GM21576 (cell line): ENCODE measurements at regions not wholly inside any gene's neighbourhood (a gene's known extent, or its start where the extent isn't known, plus 50 kb on each side); places are given as distances from the start of the nearest gene placed in this dataset.
"Not testable (repeated sequence)": the region's sequence is repeated elsewhere in the genome, so short reads cannot be mapped to it uniquely, and the experiment has no call there.

ENCODE experiments used
- ATAC-seq: cut with Tn5 transposase; IDR thresholded peaks from one replicate; pipeline ENCODE4 v1.9.1; 2021; ENCODE audit warnings: mild to moderate bottlenecking, moderate library complexity; ENCODE audit not compliant: unreplicated experiment

GRCh38 chr11:107276077-107276476 lies 181.5 kb downstream of the CWF19L2 start:
- ATAC-seq, result no peak

- ATAC-seq, result no peak
Measured at GRCh38 chr11:107275632-107276031, 182.0 kb downstream of the CWF19L2 start.

DNA sequence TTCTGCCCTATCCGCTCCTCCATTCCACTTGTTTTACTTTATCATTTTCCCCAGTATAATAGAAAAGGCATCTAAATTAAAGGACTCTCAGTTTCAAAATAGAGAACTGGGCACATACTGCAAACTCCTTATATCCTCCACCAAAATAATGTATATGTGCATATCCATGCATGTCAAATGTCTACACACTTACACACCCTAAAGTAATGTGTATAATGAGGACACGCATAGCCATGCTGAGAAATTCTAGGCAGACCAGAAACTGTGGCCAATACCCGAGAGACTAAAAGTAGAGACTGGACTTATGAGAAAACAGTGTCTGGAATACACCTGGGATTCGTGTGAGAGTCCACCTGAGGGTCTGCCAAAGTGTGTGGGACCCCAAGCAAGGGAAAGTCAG lies 183.5 kb downstream of the CWF19L2 start:
- no peak for ATAC-seq

GRCh38 chr11:107272561-107272960 lies 185.1 kb downstream of the CWF19L2 start:
- ATAC-seq, result no peak

DNA sequence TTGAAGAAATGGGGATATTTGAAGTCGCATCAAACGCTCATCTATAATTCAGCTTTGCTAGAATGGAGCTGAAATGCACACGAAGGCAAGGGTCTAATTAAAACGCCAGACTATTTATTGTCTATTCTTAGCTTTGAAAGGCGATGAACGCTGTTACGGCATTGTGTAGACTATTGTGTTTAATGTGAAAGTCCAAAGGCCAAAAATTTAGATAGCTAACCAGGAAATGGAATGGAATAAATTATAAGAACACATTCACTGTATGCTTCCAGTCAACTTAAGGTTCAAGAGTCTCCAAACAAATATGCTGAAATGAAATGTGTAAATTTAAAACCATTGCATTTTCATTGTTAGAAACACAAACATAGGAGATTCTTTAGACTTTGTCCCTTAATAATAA lies 186.2 kb downstream of the CWF19L2 start:
- ATAC-seq, result no peak

GRCh38 chr11:107268977-107269376 lies 188.6 kb downstream of the CWF19L2 start:
- ATAC-seq, result no peak

- ATAC-seq, result no peak
Measured at GRCh38 chr11:107266455-107266854, 191.2 kb downstream of the CWF19L2 start.

- no peak for ATAC-seq
Measured at GRCh38 chr11:107265591-107266121, 192.0 kb downstream of the CWF19L2 start.

- peak; percentile 73 for ATAC-seq
Measured at GRCh38 chr11:107263844-107264563, 193.6 kb downstream of the CWF19L2 start.

- ATAC-seq, result no peak
Measured at GRCh38 chr11:107259811-107260221, 197.8 kb downstream of the CWF19L2 start.

GRCh38 chr11:107257710-107258109 lies 199.9 kb downstream of the CWF19L2 start:
- no peak for ATAC-seq

DNA sequence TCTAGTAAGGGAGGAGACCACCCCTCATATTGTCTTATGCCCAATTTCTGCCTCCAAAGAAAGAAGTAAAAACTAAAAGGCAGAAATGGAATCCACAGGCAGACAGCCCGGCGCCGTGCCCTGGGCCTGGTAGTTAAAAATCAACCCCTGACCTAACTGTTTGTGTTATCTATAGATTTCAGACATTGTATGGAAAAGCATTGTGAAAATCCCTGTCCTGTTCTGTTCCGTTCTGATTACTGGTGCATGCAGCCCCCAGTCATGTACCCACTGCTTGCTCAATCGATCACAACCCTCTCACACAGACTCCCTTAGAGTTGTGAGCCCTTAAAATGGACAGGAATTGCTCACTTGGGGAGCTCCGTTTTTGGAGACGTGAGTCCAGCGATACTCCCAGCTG lies 204.0 kb downstream of the CWF19L2 start:
- not testable (repeated sequence) for ATAC-seq

GRCh38 chr11:107252429-107253161 lies 205.0 kb downstream of the CWF19L2 start:
- peak; percentile 62 for ATAC-seq

DNA sequence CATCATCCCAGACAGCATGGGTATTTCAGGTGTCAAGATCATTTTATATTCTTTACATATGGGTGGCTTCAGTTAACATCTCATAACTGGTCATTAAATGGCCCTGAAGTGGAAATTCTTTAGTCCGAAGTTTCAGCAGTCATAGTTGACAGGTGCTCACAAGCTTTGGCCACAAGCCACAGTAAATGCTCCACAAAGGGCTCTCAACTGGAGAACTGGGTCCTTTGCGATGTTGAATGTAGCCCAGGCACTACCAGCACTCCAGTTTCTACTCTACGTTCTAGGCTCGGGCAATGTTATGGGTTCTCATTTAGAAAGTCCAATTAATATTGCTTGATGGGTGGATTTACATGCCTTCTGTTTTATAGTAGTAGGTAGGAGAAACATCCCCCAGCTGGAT lies 206.3 kb downstream of the CWF19L2 start:
- ATAC-seq, result no peak

GRCh38 chr11:107250017-107250416 lies 207.6 kb downstream of the CWF19L2 start:
- ATAC-seq, result no peak

- no peak for ATAC-seq
Measured at GRCh38 chr11:107249054-107249453, 208.6 kb downstream of the CWF19L2 start.

DNA sequence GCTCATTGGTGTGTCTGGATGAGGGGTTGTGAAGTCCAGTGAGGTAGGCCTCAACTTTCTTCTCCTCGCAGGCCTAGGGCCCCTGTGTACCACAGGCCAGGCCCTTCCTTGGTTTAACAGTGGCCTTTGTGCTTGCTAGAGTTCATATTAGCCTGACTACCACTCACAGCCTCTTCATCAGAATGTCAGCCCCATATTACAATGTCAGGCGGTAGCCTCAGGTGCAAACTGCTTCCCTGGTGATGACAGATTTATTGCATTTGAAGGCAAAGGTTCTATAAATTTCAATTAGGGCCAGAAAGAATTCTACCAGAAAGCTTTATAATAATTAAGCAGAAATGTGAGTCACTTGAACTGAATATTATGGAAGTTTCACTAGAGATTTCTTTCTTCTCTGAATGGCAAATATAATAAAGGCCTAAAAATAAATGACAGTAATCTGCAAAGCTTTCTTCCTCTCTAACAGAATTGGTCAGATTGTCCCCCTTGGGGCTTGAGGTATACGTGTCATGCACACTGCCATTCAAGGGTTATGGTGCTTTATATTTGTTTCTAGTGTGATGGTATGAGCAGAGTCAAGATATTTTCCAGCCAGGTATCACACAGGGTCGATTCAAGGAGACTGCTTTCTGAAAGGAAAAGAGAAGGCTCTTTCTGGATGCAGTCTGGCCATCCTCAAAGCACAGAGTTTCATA lies 210.3 kb downstream of the CWF19L2 start:
- ATAC-seq, result no peak

DNA sequence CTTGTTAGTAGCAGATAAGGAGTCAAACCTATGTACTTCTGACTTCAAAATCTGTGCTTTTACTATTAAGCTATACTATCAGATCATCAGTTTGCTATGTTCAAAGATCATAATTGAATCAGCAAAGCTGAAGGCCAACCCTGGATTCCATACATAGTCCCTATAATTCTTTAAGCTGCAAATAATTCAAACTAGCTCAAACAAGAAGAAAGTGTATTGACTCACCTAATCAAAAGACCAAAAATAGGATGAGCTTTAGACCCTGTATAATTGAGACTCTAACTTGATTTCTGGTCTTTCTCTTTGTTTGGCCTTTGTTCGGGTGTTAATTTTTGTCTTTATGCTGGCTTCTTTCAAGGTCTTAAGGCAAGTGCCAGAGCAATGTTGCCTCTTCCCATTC lies 213.7 kb downstream of the CWF19L2 start:
- no peak for ATAC-seq

DNA sequence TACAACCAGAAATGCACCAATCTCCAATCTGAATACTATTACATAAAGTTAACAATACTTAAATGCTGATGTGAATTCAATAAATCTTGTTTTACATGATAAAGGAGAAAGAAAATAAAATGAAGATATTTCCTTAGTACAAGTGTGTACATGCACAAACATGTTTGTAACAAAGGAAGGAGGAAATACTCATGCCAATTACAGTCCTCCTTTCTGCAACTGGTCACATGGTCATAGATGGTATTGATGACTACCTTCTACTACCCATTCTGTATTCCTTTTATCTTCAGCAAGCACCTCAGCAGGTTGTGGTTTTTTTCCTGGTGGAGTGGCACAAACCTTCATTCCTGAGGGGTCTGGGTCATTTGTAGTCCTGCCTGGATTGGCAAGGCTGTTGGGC lies 214.2 kb upstream of the GUCY1A2 start:
- ATAC-seq, result no peak

GRCh38 chr11:107224836-107225235 lies 206.6 kb upstream of the GUCY1A2 start:
- no peak for ATAC-seq

DNA sequence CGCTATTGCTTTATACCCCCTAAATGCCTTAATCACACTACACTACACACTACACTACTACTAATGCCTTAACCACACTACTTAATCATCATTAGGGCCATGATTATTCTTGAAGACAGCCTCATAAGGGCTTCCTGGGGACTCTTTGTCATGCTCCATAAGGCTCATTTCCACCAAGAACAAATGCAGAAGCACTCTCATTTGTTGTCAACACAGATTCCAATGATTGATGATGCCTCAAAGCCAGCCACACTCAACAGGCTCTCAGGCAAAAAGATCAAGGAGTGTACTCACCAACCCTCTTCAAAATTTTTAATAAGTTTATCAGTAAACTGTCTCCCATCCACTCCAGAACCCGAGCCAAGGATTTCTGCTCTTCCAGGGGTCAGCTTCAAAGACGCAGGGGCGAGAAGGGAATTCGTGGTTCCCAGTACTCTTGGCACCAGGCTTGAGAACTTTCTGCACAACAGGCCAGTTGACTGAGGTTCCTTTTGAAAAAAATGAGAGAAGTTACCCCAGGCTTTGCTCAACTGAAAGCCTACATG lies 204.7 kb upstream of the GUCY1A2 start:
- no peak for ATAC-seq
